T47D (cell line): ENCODE measurements at regions not wholly inside any gene's neighbourhood (a gene's known extent, or its start where the extent isn't known, plus 50 kb on each side); places are given as distances from the start of the nearest gene placed in this dataset.
A peak's percentile ranks its signal among the peaks of the same experiment; 100 is the strongest.
"Not testable (repeated sequence)": the region's sequence is repeated elsewhere in the genome, so short reads cannot be mapped to it uniquely, and the experiment has no call there.

Source experiments
- DNase-seq, 2 experiments: peaks; one replicate each; pipeline versions ENCODE4 v3.0.0 to v3.0.0-alpha.2; 2011 to 2012; ENCODE audit warnings: low read depth in 1 of 2, low spot score in 1 of 2
- JUND ChIP-seq: IDR thresholded peaks from 2 replicates; pipeline ENCODE4 v1.6.1; 2012; ENCODE audit warnings: low read depth
- in situ Hi-C: cut with HindIII; loops from 2 replicates; pipeline ENCODE4 v1.10.0; 2016; ENCODE audit warnings: low sequenced_read_pairs, low pct_unique_long_range_greater_than_20kb

DNA sequence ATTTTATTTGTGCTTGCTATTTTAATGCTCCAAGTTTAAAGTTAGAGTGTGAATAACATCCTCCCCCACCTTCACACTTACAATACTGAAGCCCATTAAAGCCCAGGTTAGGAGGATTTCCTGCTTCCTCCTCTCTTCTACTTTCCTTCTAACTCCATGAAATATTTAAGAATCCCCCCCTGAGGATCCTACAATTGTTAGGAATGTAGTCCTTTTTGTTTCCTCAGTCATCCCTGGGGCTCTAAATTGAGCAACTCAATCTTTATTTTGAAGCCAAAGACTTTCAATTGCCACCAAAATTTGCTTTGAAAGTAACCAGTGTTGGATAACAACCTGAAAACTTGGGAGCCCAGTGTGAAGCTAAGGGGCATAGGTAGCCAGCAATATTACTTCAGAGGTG is 276.9 kb downstream of the FAM47A start:
- TF ChIP-seq JUND = no peak
- no peak for DNase-seq
- in situ Hi-C loops = no loop called here

DNA sequence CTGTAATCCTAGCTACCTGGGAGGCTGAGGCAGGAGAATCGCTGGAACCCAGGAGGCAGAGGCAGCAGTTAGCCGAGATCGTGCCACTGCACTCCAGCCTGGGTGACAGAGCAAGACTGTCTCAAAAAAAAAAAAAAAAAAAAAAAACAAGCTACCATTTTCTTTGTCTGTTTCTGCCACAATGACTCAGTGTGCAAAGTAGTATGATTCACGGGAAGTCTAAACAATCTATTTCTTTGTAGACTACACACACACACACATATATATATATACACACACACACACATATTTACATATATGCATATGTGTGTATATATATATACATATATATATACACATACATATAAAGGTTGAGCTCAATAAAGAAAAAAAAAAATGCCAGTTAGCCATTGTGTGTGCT is 280.0 kb downstream of the FAM47A start:
- DNase-seq, in situ Hi-C loops: not testable (repeated sequence)

- TF ChIP-seq JUND = no peak
- in situ Hi-C loops = no loop called here
- no peak for DNase-seq
These were observed 291.9 kb downstream of the FAM47A start for GRCh38 chrX:33840176-33840575.

GRCh38 chrX:33831211-33831610 is 300.9 kb downstream of the FAM47A start:
- DNase-seq = peak in 1 of 2 experiments; percentile 22
- TF ChIP-seq JUND = no peak
- in situ Hi-C loops = no loop called here

GRCh38 chrX:33817266-33817665 is 314.8 kb downstream of the FAM47A start:
- no peak for DNase-seq
- TF ChIP-seq JUND = no peak
- in situ Hi-C loops = no loop called here

GRCh38 chrX:33808636-33809035 is 323.5 kb downstream of the FAM47A start:
- TF ChIP-seq JUND = no peak
- in situ Hi-C loops = no loop called here
- peak in 1 of 2 experiments; percentile 53 for DNase-seq

DNA sequence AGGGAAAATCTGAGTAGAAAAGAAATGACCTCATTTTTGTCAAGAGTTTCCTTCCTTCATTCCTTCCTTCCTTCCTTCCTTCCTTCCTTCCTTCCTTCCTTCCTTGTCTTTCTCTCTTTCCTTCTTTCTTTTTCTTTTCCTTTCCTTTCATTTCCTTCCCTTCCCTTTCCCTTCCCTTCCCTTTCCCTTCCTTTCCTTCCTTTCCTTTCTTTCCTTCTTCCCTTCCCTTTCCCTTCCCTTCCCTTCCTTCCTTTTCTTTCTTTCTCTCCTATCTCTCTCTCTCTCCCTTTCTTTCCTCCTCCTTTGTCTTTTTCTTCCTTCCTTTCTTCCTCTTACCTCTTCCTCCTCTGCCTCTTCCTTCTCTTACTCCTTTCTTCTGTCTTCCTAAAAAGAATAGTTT is 347.6 kb downstream of the FAM47A start:
- no peak for DNase-seq
- TF ChIP-seq JUND = no peak
- in situ Hi-C loops = no loop called here

DNA sequence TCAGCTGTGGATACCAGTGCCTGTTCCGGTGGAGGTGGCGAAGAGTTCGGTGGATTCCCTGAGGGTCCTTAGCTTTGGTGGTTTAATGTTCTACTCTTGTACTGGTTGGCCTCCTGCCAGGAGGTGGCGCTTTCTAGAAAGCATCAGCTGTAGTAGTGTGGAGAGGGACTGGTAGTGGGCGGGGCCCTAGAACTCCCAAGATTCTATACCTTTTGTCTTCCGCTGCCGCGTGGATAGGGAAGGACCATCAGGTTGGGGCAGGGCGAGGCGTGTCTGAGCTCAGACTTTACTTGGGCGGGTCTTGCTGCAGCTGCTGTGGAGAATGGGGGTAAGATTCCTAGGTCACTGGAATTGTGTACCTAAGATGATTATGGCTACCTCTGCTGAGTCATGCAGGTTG is 390.3 kb downstream of the FAM47A start:
- no peak for TF ChIP-seq JUND
- in situ Hi-C loops = no loop called here

GRCh38 chrX:33735182-33735581 is 396.9 kb downstream of the FAM47A start:
- DNase-seq = no peak
- no peak for TF ChIP-seq JUND
- in situ Hi-C loops = no loop called here

More for the DNA sequence above, 390.3 kb downstream of the FAM47A start:
- no peak for DNase-seq

DNA sequence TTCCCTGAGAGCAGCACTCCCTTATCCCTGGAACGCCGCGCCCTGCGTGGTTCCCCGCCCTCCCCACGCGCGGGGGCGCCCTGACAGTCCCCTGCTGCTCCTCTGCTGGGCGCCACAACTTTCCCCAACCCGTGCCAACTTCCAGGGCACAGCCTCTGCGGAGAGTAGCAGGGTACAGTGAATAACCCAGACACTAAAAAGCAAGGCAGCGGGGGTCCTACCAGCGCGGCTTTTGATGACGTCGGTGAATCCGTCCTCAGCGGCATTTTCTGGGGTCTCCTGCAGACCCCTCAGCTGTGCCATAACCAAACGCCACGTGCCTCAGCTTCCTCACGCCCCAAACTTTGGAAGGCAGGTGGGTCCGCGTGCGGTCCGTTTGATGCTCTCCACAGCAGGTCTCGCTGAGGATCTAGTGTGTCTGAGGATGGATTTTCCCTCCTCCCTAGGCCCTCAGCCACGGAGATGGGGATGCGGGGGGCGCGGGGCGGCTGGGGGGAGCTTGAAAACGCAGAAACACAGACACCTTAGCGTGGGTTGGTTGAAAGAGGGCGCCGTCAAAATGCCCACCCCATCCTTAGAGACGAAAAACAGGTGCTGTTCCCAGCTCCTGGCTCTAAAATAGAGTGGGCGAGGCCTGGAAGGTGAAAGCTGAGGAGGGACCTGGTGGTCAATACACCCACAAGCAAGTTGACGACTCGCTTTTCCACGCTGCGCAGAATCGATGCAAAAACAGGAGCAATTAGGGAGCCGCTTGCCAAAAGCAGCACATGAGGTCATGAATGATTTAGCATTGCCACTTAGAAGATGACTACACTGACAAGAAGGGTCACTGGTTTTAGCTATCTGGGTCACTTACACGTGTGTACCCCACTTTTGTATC is 405.6 kb downstream of the FAM47A start:
- in situ Hi-C loops = no loop called here
- DNase-seq = no peak
- no peak for TF ChIP-seq JUND

GRCh38 chrX:33725535-33726210 is 406.4 kb downstream of the FAM47A start:
- DNase-seq = peak; percentile 7 to 75
- TF ChIP-seq JUND = no peak
- in situ Hi-C loops = no loop called here

GRCh38 chrX:33721927-33722326 is 410.2 kb downstream of the FAM47A start:
- no peak for DNase-seq
- in situ Hi-C loops = no loop called here
- no peak for TF ChIP-seq JUND

GRCh38 chrX:33686105-33686504 is 446.0 kb downstream of the FAM47A start:
- DNase-seq = no peak
- in situ Hi-C loops = no loop called here
- TF ChIP-seq JUND = no peak
